AG08395 (cell line): ENCODE measurements at regions not wholly inside any gene's neighbourhood (a gene's known extent, or its start where the extent isn't known, plus 50 kb on each side); places are given as distances from the start of the nearest gene placed in this dataset.
"Not testable (repeated sequence)": the region's sequence is repeated elsewhere in the genome, so short reads cannot be mapped to it uniquely, and the experiment has no call there.

ENCODE experiments used
- DNase-seq: peaks from one replicate; pipeline ENCODE4 v3.0.0; 2012; ENCODE audit warnings: mixed read lengths, low spot score

- DNase-seq = no peak
These were observed 57.7 kb downstream of the SOX3 start for GRCh38 chrX:140447150-140447549.

GRCh38 chrX:140440876-140441275 lies 64.0 kb downstream of the SOX3 start:
- DNase-seq = no peak

GRCh38 chrX:140439476-140439875 lies 65.4 kb downstream of the SOX3 start:
- no peak for DNase-seq

GRCh38 chrX:140434347-140434746 lies 70.5 kb downstream of the SOX3 start:
- DNase-seq = no peak

GRCh38 chrX:140433582-140433981 lies 71.3 kb downstream of the SOX3 start:
- no peak for DNase-seq

GRCh38 chrX:140432346-140433175 lies 72.3 kb downstream of the SOX3 start:
- DNase-seq = peak; percentile 7

GRCh38 chrX:140431521-140431920 lies 73.3 kb downstream of the SOX3 start:
- peak; percentile 5 for DNase-seq

- no peak for DNase-seq
These were observed 79.0 kb downstream of the SOX3 start for GRCh38 chrX:140425712-140426395.

GRCh38 chrX:140422501-140422900 lies 82.4 kb downstream of the SOX3 start:
- DNase-seq = no peak

GRCh38 chrX:140402131-140402530 lies 102.7 kb downstream of the SOX3 start:
- not testable (repeated sequence) for DNase-seq

- not testable (repeated sequence) for DNase-seq
These were observed 108.5 kb downstream of the SOX3 start for GRCh38 chrX:140396326-140396725.

GRCh38 chrX:140393507-140393906 lies 111.4 kb downstream of the SOX3 start:
- DNase-seq = no peak

GRCh38 chrX:140391313-140391712 lies 113.6 kb downstream of the SOX3 start:
- no peak for DNase-seq

- no peak for DNase-seq
These were observed 115.5 kb downstream of the SOX3 start for GRCh38 chrX:140389331-140389730.

- no peak for DNase-seq
These were observed 142.0 kb downstream of the SOX3 start for GRCh38 chrX:140362861-140363260.

- DNase-seq = no peak
These were observed 143.9 kb downstream of the SOX3 start for GRCh38 chrX:140360924-140361323.

- DNase-seq = no peak
These were observed 144.6 kb downstream of the SOX3 start for GRCh38 chrX:140360284-140360683.

- no peak for DNase-seq
These were observed 148.9 kb downstream of the SOX3 start for GRCh38 chrX:140355922-140356321.

GRCh38 chrX:140355429-140355828 lies 149.4 kb downstream of the SOX3 start:
- DNase-seq = no peak

- no peak for DNase-seq
These were observed 150.3 kb downstream of the SOX3 start for GRCh38 chrX:140354431-140355120.

- DNase-seq = no peak
These were observed 158.1 kb downstream of the SOX3 start for GRCh38 chrX:140346729-140347128.

GRCh38 chrX:140343226-140343868 lies 161.5 kb downstream of the SOX3 start:
- no peak for DNase-seq
